ENCODE measurements at regions not wholly inside any gene's neighbourhood (a gene's known extent, or its start where the extent isn't known, plus 50 kb on each side); places are given as distances from the start of the nearest gene placed in this dataset.

- TF ChIP-seq TOE1 (IDR thresholded peaks at IDR 0.05; ENCODE audit: borderline replicate concordance) (no peak), TOE1 (CRISPR knock-in tag; IDR thresholded peaks at IDR 0.05; ENCODE audit: borderline replicate concordance, low read depth) (no peak), XRCC5 (IDR thresholded peaks at IDR 0.05; ENCODE audit: low read depth, low read length) (no peak), MAFG (tag; conservative IDR thresholded peaks at IDR 0.05) (0 out of 2 replicates have a peak, but pooled peaks have one; percentile 11), ZNF277 (CRISPR knock-in tag; IDR thresholded peaks at IDR 0.05; ENCODE audit: borderline replicate concordance) (no peak), SMARCE1 (IDR thresholded peaks at IDR 0.05) (no peak), NR2C1 (IDR thresholded peaks at IDR 0.05) (0 out of 2 replicates have a peak, but pooled peaks have one; percentile 41), NR2C1 (tag; IDR thresholded peaks at IDR 0.05) (no peak)
Observed at GRCh38 chr7:94301024-94301586, 93.6 kb upstream of the COL1A2 start (continued).

- DNase-seq (ENCODE audit: extremely low read depth in 1 of 4, low spot score in 3 of 4) (no peak), ATAC-seq (no peak), FAIRE-seq (no peak)
- in situ Hi-C loops (cut with MboI) (no loop called here), intact Hi-C loops (cut with micrococcal nuclease) (loop anchor here (5.0 kb wide), 1 partner anchor 34 kb away; no protein-coding TSS in a partner anchor)
- H3K36me3 ChIP-seq (ENCODE audit: control insufficient read depth, insufficient read depth, low read length), result no peaks in the 10 kb centered on the region
- CTCF ChIA-PET (ENCODE audit: low intra/inter-chr PET ratio), result no interaction called here
- no peaks in the 10 kb centered on the region for H4K20me1 ChIP-seq (replicated peaks; ENCODE audit: control insufficient read depth, insufficient read depth, low read length)
- H3K9me1 ChIP-seq (ENCODE audit: control insufficient read depth, insufficient read depth, low read length), result no peaks in the 10 kb centered on the region
- 6% methylated on average over 4 of the region's 4 CpGs for WGBS (ENCODE audit: insufficient coverage, low coverage, missing lambda C conversion rate)
- H3K79me2 ChIP-seq (ENCODE audit: control insufficient read depth, insufficient read depth, low read length), result no peaks in the 10 kb centered on the region
- H3K27ac ChIP-seq (ENCODE audit: extremely low read depth, low read depth, low read length), result no peak overlapping the region
- BruUV-seq (replicated peaks), result no TSS peak
- POLR2A ChIA-PET, result no interaction called here
- H3K27me3 ChIP-seq (ENCODE audit: control insufficient read depth in 2 of 2, insufficient read depth in 2 of 2, low read length in 2 of 2), result no peaks in the 10 kb centered on the region
- H3K4me3 ChIP-seq, result no peak overlapping the region
- H3K4me1 ChIP-seq (replicated peaks in 1 of 2; ENCODE audit: control insufficient read depth in 2 of 2, insufficient read depth in 2 of 2, low read length in 2 of 2), result peaks cover 0 to 2% of the 10 kb centered on the region in 2 experiments; a peak in 3 of 5 replicates
- peak overlapping the region in 1 of 2 experiments; percentile 39; a peak in 1 of 4 replicates for H3K9ac ChIP-seq (ENCODE audit: insufficient read depth in 1 of 2, low read depth in 2 of 2, low read length in 2 of 2)
- H3K4me2 ChIP-seq (ENCODE audit: insufficient read depth, low read length), result no peak overlapping the region
- peak overlapping the region; percentile 64 for H2AFZ ChIP-seq (ENCODE audit: low read depth, low read length)
- no peaks in the 10 kb centered on the region for H3K9me3 ChIP-seq (replicated peaks; ENCODE audit: control insufficient read depth, insufficient read depth, low read depth, low read length)
- TF ChIP-seq CHD4 (IDR thresholded peaks at IDR 0.05; ENCODE audit: insufficient read depth, insufficient replicate concordance, low read depth, low read length, poor library complexity, severe bottlenecking) (no peak), HDAC6 (IDR thresholded peaks at IDR 0.05; ENCODE audit: low read depth, low read length) (no peak), RERE (CRISPR knock-in tag; IDR thresholded peaks at IDR 0.05; ENCODE audit: borderline replicate concordance) (no peak), SMC3 (conservative IDR thresholded peaks at IDR 0.05; ENCODE audit: insufficient read depth, low read depth, low read length) (no peak), FOXM1 (IDR thresholded peaks at IDR 0.05; ENCODE audit: low read depth) (no peak), FOXM1 (CRISPR knock-in tag; IDR thresholded peaks at IDR 0.05; ENCODE audit: low read depth) (no peak)
Observed at GRCh38 chr7:94303118-94303517, 91.6 kb upstream of the COL1A2 start.
